CD4-positive, alpha-beta T cell treated with Interleukin-2 at 100 ng/mL for 4 hours (primary cell): ENCODE measurements at regions not wholly inside any gene's neighbourhood (a gene's known extent, or its start where the extent isn't known, plus 50 kb on each side); places are given as distances from the start of the nearest gene placed in this dataset.

Experiments
- DNase-seq: peaks from one replicate; pipeline ENCODE4 v3.0.0-alpha.2; 2020; ENCODE audit warnings: low spot score

DNA sequence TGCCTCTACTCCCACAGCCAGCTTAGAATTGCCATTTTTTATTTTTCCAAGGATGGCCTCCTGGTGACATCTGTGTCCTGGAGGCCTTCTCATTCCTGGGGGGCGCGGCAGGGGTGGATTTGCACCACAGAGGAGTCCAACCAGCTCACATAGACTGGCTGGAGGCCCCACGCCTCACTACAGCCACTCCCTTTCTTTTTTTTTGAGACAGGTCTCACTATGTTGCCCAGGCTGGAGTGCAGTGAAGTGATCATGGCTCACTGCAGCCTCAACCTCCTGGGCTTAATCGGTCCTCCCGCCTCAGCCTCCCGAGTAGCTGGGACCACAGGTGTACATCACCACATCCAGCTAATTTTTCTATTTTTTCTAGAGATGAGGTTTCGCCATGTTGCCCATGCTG is 57.6 kb upstream of the DOCK1 start:
- DNase-seq, result no peak

DNA sequence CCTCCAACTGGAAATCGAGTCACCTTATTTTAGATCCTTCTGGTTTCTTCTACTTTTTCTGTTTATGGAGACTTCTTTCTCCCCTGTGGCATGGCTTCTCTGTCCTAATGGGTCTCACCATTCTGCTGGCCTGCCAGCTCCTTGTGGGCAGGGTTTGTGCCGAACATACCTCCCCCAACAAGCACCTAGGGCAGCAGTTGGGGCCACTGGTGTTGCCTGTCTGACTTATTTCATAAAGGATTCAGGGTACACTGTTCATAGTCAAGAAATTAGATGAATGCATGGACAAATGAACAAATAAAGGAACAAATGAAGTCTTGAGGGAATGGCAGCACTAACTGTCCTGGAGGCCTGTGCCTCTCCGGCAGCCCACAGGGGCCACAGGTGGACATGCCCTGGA is 55.6 kb upstream of the DOCK1 start:
- DNase-seq, result no peak

DNA sequence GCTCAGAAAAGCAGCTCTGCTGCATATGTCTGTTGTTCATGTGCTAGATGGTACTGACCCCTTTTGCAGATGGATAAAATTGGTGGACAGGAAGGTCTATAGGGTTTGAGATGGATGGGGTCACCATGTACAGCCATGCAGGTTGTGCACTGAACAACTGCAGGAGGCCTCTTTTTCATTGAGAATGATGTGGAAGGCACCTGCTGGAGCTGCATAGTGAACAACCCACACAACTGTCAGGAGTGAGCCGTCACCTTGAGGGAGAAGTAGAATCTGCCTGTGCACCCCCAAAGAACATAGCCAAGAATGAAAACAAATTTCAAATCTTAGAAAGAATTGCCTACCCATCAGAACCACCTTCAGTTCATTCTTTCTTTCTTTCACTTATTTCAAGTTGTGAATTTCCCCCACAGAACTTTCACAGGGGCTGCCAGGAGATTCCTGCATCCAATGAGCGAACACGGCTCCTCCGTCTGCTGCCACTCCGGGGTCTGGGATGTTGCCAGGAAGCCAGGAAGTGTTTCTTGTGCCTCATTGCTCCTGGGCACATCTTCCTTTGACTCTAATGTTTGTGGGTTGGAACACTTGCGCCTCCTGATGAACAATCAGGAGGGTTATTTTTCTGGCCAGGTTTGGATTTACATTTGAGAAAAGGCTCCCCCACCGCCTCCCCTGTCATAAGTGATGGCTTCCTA is 53.7 kb upstream of the DOCK1 start:
- no peak for DNase-seq

GRCh38 chr10:126854726-126855495 is 50.3 kb upstream of the DOCK1 start:
- DNase-seq, result no peak
